ENCODE measurements at regions not wholly inside any gene's neighbourhood (a gene's known extent, or its start where the extent isn't known, plus 50 kb on each side); places are given as distances from the start of the nearest gene placed in this dataset.

DNA sequence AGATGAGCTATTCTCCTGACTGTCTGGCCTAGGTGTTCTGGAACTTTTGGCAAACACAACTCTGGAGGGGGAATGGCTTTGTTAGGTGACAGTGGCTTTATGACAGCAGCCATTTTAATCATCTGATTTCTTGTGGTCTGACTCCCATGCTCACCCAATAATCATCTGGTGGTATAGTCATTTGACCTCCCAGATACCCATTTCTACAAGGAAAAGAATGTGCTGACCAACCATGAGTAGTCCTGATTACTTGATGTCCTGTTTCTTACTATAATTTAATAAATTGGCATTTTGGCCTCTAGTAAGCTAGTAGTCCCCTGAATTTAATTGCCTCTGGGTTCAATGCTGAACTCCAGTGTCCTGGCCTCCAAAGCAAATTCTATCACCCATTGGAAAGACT is 109.9 kb upstream of the DUSP21 start:
- H3K79me2 ChIP-seq (ENCODE audit: control insufficient read depth in 1 of 2, insufficient read depth in 2 of 2, low read length in 2 of 2) = no peaks in the 10 kb centered on the region
- H3K9ac ChIP-seq (replicated peaks in 1 of 4; ENCODE audit: extremely low read depth in 1 of 4, low read depth in 3 of 4, low read length in 3 of 4) = no peak overlapping the region
- ChIA-PET CTCF (ENCODE audit: partially characterized antibody) (no interaction called here), POLR2A (ENCODE audit: partially characterized antibody) (no interaction called here)
- FAIRE-seq = no peak
- no peaks in the 10 kb centered on the region for H3K9me3 ChIP-seq (ENCODE audit: insufficient read depth in 2 of 2, low read depth in 1 of 2, low read length in 1 of 2)
- no peak overlapping the region for H3K27ac ChIP-seq (ENCODE audit: low read depth, low read length)
- no peak overlapping the region for H2BK5ac ChIP-seq (ENCODE audit: low read depth, low read length)
- no peak overlapping the region for H2AK5ac ChIP-seq (ENCODE audit: low read depth, low read length)
- H3K23ac ChIP-seq (ENCODE audit: insufficient read length) = no peak overlapping the region
- H3K18ac ChIP-seq (ENCODE audit: extremely low read depth, low read length) = no peak overlapping the region
- no peaks in the 10 kb centered on the region for H3K23me2 ChIP-seq (ENCODE audit: low read depth, low read length)
- no peak overlapping the region for H2BK120ac ChIP-seq (replicated peaks; ENCODE audit: low read depth, low read length)
- H3K14ac ChIP-seq (ENCODE audit: insufficient read length) = no peak overlapping the region
- H3K36me3 ChIP-seq (ENCODE audit: control insufficient read depth in 2 of 4, insufficient read depth in 4 of 4, low read length in 3 of 4) = no peaks in the 10 kb centered on the region
- no peak for DNase-seq (ENCODE audit: low read depth in 1 of 2, low spot score in 2 of 2)
- no peak overlapping the region for H4K5ac ChIP-seq (ENCODE audit: insufficient read length, low read depth, low read length)
- no peak overlapping the region for H3K4me2 ChIP-seq (ENCODE audit: insufficient read depth in 1 of 2, low read depth in 2 of 2, low read length in 2 of 2)
- no peak overlapping the region for H3K4me3 ChIP-seq (ENCODE audit: extremely low read depth in 1 of 4, insufficient read depth in 2 of 4, low read depth in 3 of 4, low read length in 4 of 4)
- H2AFZ ChIP-seq (ENCODE audit: low read length) = no peak overlapping the region
- H3K4me1 ChIP-seq (replicated peaks in 1 of 4; ENCODE audit: control insufficient read depth in 3 of 4, insufficient read depth in 4 of 4, low read length in 3 of 4) = no peaks in the 10 kb centered on the region
- H2BK20ac ChIP-seq (ENCODE audit: low read length) = no peak overlapping the region
- H3K56ac ChIP-seq (replicated peaks; ENCODE audit: insufficient read length, low read depth, low read length) = no peak overlapping the region
- no peaks in the 10 kb centered on the region for H4K20me1 ChIP-seq (replicated peaks in 1 of 2; ENCODE audit: control insufficient read depth in 1 of 2, insufficient read depth in 2 of 2, low read length in 2 of 2)
- H3K27me3 ChIP-seq (replicated peaks in 1 of 4; ENCODE audit: control insufficient read depth in 3 of 4, extremely low read depth in 1 of 4, insufficient read depth in 3 of 4, low read length in 3 of 4) = no peaks in the 10 kb centered on the region
- H2BK12ac ChIP-seq (ENCODE audit: low read depth, low read length) = no peak overlapping the region
- TF ChIP-seq CHD2 (IDR thresholded peaks at IDR 0.05; ENCODE audit: low read length) = no peak
- TF ChIP-seq POLR2A (IDR thresholded peaks at IDR 0.05; ENCODE audit: control extremely low read depth in 1 of 2, low read depth in 2 of 2, low read length in 2 of 2) = no peak
- no peak for TF ChIP-seq SUZ12 (IDR thresholded peaks at IDR 0.05; ENCODE audit: low read length)
- no peak for TF ChIP-seq ZNF274 (IDR thresholded peaks at IDR 0.05; ENCODE audit: borderline replicate concordance, extremely low read depth, low read length)
- TF ChIP-seq GTF2F1 (IDR thresholded peaks at IDR 0.05; ENCODE audit: borderline replicate concordance, low read depth, low read length) = no peak
- TF ChIP-seq HDAC2 (IDR thresholded peaks at IDR 0.05; ENCODE audit: borderline replicate concordance in 1 of 2, low read depth in 2 of 2, low read length in 2 of 2) = no peak
- no peak overlapping the region for H4K8ac ChIP-seq (ENCODE audit: extremely low read depth, insufficient read depth, low read length)
- H3K79me1 ChIP-seq (ENCODE audit: low read depth, low read length) = no peaks in the 10 kb centered on the region
- no peak overlapping the region for H2BK15ac ChIP-seq (ENCODE audit: low read length)
- no peak overlapping the region for H4K91ac ChIP-seq (replicated peaks; ENCODE audit: insufficient read length, low read length)
- no peak overlapping the region for H3K4ac ChIP-seq (replicated peaks; ENCODE audit: insufficient read length, low read depth, low read length)
